GM23338 (cell line): ENCODE measurements at regions not wholly inside any gene's neighbourhood (a gene's known extent, or its start where the extent isn't known, plus 50 kb on each side); places are given as distances from the start of the nearest gene placed in this dataset.

Experiments
- CREB1 ChIP-seq: fragments of 250-450 bp; sonication (Bioruptor Pico); IDR thresholded peaks from 2 replicates; pipeline ENCODE4 v1.5.0; 2020; ENCODE audit warnings: low read depth, mild to moderate bottlenecking, moderate library complexity
- EZH2 ChIP-seq: fragments of 200-600 bp; sonication (generic); IDR thresholded peaks from one replicate; pipeline ENCODE4 v1.8.0; 2017; ENCODE audit warnings: antibody characterized with exemption, mild to moderate bottlenecking, low read depth; ENCODE audit not compliant: unreplicated experiment
- EZH2phosphoT487 ChIP-seq: fragments of 200-600 bp; sonication (generic); IDR thresholded peaks from one replicate; pipeline ENCODE4 v1.8.1; 2018; ENCODE audit warnings: antibody characterized with exemption; ENCODE audit not compliant: unreplicated experiment
- POLR2AphosphoS5 ChIP-seq: IDR thresholded peaks from 2 replicates; pipeline ENCODE4 v1.6.1; 2016; ENCODE audit warnings: antibody characterized with exemption, low read depth
- TF ChIP-seq, protein P1 (sequence below), 2 experiments: fragments of 200-600 bp in 1 of 2; sonication (generic) in 1 of 2; conservative IDR thresholded peaks; 2 replicates each; pipeline versions ENCODE4 v1.5.1 to v1.6.1; 2016 to 2017; ENCODE audit warnings: antibody characterized with exemption in 2 of 2, low read depth in 2 of 2, mild to moderate bottlenecking in 2 of 2, moderate library complexity in 1 of 2
- TF ChIP-seq, protein P2 (sequence below): IDR thresholded peaks from one replicate; pipeline ENCODE4 v1.6.1; 2018; ENCODE audit warnings: antibody characterized with exemption; ENCODE audit not compliant: unreplicated experiment
- TF ChIP-seq, protein P3 (sequence below): IDR thresholded peaks from 2 replicates; pipeline ENCODE4 v1.6.1; 2016; ENCODE audit warnings: antibody characterized with exemption

DNA sequence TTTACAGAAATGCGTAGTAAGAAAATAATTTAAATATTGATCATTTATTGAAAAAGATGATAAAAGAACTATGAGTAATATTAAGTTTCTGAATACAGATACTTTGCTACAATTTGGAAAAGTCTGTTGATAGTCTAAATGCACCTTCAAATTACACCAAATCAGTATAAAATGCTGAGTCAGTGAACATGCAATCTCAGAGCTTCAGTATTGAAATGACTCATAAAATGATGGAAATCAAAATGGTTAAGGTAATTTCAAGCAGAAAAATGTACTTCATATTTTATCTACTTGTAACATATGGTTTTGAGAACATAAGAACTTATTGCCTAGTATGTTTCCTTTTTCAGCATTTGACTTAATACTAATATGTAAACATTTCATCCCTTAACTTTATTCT, 448.2 kb downstream of the PCDH10 start:
- TF ChIP-seq POLR2AphosphoS5 = no peak
- TF ChIP-seq, protein P1, sequence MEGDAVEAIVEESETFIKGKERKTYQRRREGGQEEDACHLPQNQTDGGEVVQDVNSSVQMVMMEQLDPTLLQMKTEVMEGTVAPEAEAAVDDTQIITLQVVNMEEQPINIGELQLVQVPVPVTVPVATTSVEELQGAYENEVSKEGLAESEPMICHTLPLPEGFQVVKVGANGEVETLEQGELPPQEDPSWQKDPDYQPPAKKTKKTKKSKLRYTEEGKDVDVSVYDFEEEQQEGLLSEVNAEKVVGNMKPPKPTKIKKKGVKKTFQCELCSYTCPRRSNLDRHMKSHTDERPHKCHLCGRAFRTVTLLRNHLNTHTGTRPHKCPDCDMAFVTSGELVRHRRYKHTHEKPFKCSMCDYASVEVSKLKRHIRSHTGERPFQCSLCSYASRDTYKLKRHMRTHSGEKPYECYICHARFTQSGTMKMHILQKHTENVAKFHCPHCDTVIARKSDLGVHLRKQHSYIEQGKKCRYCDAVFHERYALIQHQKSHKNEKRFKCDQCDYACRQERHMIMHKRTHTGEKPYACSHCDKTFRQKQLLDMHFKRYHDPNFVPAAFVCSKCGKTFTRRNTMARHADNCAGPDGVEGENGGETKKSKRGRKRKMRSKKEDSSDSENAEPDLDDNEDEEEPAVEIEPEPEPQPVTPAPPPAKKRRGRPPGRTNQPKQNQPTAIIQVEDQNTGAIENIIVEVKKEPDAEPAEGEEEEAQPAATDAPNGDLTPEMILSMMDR (conservative IDR thresholded peaks at IDR 0.05; ENCODE audit: low read depth in 2 of 2) = no peak
- TF ChIP-seq EZH2 = no peak
- TF ChIP-seq EZH2phosphoT487 = no peak
- TF ChIP-seq, protein P2, sequence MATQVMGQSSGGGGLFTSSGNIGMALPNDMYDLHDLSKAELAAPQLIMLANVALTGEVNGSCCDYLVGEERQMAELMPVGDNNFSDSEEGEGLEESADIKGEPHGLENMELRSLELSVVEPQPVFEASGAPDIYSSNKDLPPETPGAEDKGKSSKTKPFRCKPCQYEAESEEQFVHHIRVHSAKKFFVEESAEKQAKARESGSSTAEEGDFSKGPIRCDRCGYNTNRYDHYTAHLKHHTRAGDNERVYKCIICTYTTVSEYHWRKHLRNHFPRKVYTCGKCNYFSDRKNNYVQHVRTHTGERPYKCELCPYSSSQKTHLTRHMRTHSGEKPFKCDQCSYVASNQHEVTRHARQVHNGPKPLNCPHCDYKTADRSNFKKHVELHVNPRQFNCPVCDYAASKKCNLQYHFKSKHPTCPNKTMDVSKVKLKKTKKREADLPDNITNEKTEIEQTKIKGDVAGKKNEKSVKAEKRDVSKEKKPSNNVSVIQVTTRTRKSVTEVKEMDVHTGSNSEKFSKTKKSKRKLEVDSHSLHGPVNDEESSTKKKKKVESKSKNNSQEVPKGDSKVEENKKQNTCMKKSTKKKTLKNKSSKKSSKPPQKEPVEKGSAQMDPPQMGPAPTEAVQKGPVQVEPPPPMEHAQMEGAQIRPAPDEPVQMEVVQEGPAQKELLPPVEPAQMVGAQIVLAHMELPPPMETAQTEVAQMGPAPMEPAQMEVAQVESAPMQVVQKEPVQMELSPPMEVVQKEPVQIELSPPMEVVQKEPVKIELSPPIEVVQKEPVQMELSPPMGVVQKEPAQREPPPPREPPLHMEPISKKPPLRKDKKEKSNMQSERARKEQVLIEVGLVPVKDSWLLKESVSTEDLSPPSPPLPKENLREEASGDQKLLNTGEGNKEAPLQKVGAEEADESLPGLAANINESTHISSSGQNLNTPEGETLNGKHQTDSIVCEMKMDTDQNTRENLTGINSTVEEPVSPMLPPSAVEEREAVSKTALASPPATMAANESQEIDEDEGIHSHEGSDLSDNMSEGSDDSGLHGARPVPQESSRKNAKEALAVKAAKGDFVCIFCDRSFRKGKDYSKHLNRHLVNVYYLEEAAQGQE = no peak
- TF ChIP-seq CREB1 (CRISPR knock-in tag) = no peak
- TF ChIP-seq, protein P3, sequence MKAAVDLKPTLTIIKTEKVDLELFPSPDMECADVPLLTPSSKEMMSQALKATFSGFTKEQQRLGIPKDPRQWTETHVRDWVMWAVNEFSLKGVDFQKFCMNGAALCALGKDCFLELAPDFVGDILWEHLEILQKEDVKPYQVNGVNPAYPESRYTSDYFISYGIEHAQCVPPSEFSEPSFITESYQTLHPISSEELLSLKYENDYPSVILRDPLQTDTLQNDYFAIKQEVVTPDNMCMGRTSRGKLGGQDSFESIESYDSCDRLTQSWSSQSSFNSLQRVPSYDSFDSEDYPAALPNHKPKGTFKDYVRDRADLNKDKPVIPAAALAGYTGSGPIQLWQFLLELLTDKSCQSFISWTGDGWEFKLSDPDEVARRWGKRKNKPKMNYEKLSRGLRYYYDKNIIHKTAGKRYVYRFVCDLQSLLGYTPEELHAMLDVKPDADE = no peak
